Thymus (tissue), 11 donors: ENCODE measurements at regions not wholly inside any gene's neighbourhood (a gene's known extent, or its start where the extent isn't known, plus 50 kb on each side); places are given as distances from the start of the nearest gene placed in this dataset.
"Not testable (repeated sequence)": the region's sequence is repeated elsewhere in the genome, so short reads cannot be mapped to it uniquely, and the experiment has no call there.

Experiments used
- DNase-seq, 9 donors: peaks; one replicate each; pipeline ENCODE4 v3.0.0-alpha.2; 2013; ENCODE audit warnings: low spot score in 9 of 9, low read depth in 6 of 9, missing footprints in 1 of 9
- H3K27ac ChIP-seq, 2 donors: one replicate each; pipeline ENCODE4 v1.5.1; 2013; ENCODE audit warnings: control low read depth in 1 of 2, low read depth in 1 of 2, low read length in 1 of 2, mild to moderate bottlenecking in 1 of 2, moderate library complexity in 1 of 2
- H3K27me3 ChIP-seq, 2 donors: one replicate each; pipeline ENCODE4 v1.5.1; 2013; ENCODE audit warnings: low read length in 1 of 2; ENCODE audit not compliant: control insufficient read depth in 2 of 2, insufficient read depth in 1 of 2
- H3K36me3 ChIP-seq, 2 donors: one replicate each; pipeline ENCODE4 v1.5.1; 2013; ENCODE audit warnings: low read length in 1 of 2, mild to moderate bottlenecking in 1 of 2, moderate library complexity in 1 of 2; ENCODE audit not compliant: control insufficient read depth in 2 of 2, insufficient read depth in 2 of 2
- H3K4me1 ChIP-seq, 2 donors: one replicate each; pipeline ENCODE4 v1.5.1; 2013; ENCODE audit warnings: low read length in 2 of 2; ENCODE audit not compliant: control insufficient read depth in 2 of 2, insufficient read depth in 2 of 2
- H3K4me3 ChIP-seq, 2 donors: one replicate each; pipeline ENCODE4 v1.5.1; 2013; ENCODE audit warnings: low read length in 2 of 2, control low read depth in 1 of 2, mild to moderate bottlenecking in 1 of 2
- H3K9me3 ChIP-seq, 2 donors: one replicate each; pipeline ENCODE4 v1.5.1; 2013; ENCODE audit warnings: low read length in 1 of 2, mild to moderate bottlenecking in 1 of 2; ENCODE audit not compliant: control insufficient read depth in 2 of 2, insufficient read depth in 1 of 2
- WGBS: extraction: QIAGEN DNeasy Blood & Tissue Kit; methylation state at CpG from one replicate; pipeline ENCODE4 v1.1.7; 2013; 5-methylcytosine and 5-hydroxymethylcytosine counted together
- donor health status: healthy.

DNA sequence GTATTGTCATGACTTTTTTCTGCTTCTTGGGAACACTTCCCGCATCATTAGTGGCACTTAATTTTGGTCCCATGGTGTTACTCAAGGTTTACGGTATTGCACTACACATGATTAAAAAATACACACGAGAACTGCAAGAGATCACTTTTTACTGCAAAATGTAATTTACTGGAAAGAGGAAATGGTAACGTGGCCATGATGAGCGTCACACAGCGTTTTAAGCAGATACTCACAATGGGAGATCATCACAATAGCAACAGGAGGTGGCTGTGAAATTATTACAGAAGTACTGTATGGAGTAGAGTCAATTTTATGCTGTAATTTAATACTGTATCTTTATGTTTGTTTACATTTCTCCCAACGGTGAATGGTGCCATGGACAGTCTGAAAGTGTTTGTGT is 1510.3 kb downstream of the AMY1C start:
- Histone ChIP-seq H3K36me3 (no peaks in the 10 kb centered on the region), H3K4me3 (no peak overlapping the region), H3K27ac (no peak overlapping the region), H3K4me1 (no peaks in the 10 kb centered on the region), H3K27me3 (no peaks in the 10 kb centered on the region), H3K9me3 (no peaks in the 10 kb centered on the region)
- DNase-seq, result no peak
- WGBS, result 91% methylated on average over 7 of the region's 7 CpGs

DNA sequence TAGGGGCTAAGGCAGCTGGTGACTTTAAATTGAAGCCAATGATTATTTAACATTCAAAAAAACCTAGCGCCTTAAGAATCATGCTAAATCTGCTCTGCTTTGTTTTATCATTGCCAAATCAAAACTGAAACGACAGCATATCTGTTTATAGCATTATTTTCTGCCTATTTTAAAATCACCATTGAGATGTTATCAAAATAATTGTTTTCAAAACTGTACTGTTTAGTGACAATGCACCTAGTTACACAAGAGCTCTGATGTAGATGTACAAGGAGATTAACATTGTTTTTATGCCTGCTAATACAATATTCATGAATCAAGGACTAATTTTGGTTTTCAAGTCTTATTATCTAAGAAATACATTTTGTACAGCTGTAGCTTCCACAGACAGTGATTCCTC is 1521.3 kb downstream of the AMY1C start:
- Histone ChIP-seq H3K36me3 (no peaks in the 10 kb centered on the region), H3K4me1 (no peaks in the 10 kb centered on the region), H3K9me3 (peaks cover 0 to 5% of the 10 kb centered on the region in 2 donors), H3K27me3 (no peaks in the 10 kb centered on the region), H3K4me3 (no peak overlapping the region), H3K27ac (no peak overlapping the region)
- WGBS, result 81% methylated on average over 2 of the region's 2 CpGs
- no peak for DNase-seq

DNA sequence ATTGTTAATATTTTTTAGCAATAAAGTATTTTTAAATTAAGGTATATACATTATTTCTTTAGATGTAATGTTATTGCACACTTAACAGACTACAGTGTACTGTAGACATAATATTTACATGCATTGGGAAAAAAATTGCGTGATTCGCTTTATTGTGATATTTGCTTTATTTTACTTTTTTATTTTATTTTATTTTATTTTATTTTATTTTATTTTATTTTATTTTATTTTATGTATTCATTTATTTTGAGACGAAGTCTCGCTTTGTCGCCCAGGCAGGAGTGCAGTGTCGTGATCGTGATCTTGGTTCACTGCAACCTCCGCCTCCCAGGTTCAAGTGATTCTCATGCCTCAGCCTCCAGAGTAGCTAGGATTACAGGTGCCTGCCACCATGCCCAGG is 1522.7 kb downstream of the AMY1C start:
- not testable (repeated sequence) for DNase-seq, H3K27ac ChIP-seq, H3K4me1 ChIP-seq, H3K4me3 ChIP-seq, H3K9me3 ChIP-seq, H3K27me3 ChIP-seq, H3K36me3 ChIP-seq
- 96% methylated on average over 8 of the region's 8 CpGs for WGBS

DNA sequence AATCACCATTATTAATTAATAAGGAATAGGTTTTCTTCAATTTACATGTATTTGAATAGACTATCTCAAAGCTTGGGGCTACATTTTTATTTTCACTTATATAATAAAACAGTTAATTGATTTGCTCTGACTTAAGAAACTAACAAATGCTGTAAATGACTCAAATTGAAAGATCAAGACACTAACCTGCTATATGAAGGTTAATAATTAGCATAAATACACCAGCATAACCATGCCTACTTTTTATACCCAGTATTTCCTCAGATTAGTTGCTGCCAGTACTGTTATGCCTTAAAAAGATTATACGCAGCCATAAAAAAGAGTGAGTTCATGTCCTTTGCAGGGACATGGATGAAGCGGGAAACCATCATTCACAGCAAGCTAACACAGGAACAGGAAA is 1545.1 kb downstream of the AMY1C start:
- H3K27ac ChIP-seq, result no peak overlapping the region
- no peak overlapping the region for H3K4me3 ChIP-seq
- WGBS, result 90% methylated on average over 2 of the region's 2 CpGs
- no peaks in the 10 kb centered on the region for H3K27me3 ChIP-seq
- no peaks in the 10 kb centered on the region for H3K9me3 ChIP-seq
- H3K36me3 ChIP-seq, result no peaks in the 10 kb centered on the region
- DNase-seq, result no peak
- H3K4me1 ChIP-seq, result no peaks in the 10 kb centered on the region

DNA sequence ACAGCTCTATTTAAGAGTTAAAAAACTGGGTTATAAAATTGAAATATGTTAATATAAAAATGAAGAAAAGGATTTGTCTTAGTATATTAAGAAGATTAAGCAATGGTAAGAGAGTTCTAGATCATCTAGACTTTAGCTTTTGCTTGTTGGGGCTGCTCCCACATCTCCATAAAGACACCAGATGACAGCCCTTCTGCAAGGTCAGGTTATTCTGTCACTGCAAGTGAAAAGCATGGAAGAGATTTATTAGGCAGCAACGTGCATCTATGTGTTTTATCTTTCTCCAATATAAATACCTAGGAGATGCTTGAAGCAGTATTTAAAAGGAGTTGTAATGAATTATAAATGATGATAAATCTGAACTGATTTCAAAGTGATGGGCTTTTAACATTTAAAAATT is 1560.4 kb downstream of the AMY1C start:
- WGBS, result 52% methylated on average over 1 of the region's 1 CpG
- Histone ChIP-seq H3K4me3 (no peak overlapping the region), H3K27me3 (no peaks in the 10 kb centered on the region)

DNA sequence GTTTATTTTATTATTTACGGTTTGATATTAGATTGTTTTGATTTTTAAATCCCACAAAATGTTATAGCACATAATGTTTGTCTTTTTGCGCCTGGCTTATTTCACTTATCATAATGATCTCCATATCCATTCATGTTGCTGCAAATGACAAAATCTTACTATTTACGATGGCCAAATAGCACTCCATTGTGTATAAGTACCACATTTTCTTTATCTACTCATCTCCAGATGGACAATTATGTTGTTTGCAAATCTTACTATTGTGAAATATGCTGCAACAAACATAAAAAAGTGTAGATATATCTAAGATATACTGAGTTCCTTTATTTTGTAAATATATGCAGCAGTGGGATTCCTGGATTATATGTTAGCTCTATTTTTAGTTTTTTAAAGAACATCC is 1568.3 kb downstream of the AMY1C start:
- Histone ChIP-seq H3K4me1 (no peaks in the 10 kb centered on the region), H3K36me3 (no peaks in the 10 kb centered on the region), H3K27me3 (no peaks in the 10 kb centered on the region), H3K4me3 (no peak overlapping the region), H3K27ac (no peak overlapping the region), H3K9me3 (no peaks in the 10 kb centered on the region)
- DNase-seq, result no peak
- WGBS, result 93% methylated on average over 3 of the region's 3 CpGs

More for the DNA sequence above, 1560.4 kb downstream of the AMY1C start:
- Histone ChIP-seq H3K4me1 (no peaks in the 10 kb centered on the region), H3K27ac (no peak overlapping the region), H3K9me3 (no peaks in the 10 kb centered on the region), H3K36me3 (no peaks in the 10 kb centered on the region)
- DNase-seq, result no peak

DNA sequence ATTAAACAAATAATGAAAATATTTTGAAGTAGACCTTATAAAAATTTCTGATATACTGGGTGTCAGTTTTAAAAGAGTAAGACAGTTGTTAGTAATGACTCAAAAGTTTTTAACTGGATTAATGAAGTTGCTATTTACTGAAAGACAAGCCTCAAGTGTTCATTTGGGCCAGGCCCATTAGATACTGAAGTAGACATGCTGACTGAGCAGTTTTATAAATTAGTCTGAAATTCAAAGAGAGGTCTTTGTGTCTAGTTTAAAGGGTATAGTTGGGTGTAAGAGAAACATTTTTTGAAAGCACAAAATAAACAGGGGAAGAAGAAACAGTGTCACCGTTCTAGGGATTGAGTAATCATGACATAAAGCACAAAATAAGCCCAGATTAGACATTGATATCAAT is 1577.2 kb downstream of the AMY1C start:
- Histone ChIP-seq H3K9me3 (peaks cover 0 to 7% of the 10 kb centered on the region in 2 donors), H3K4me3 (no peak overlapping the region), H3K27ac (no peak overlapping the region), H3K4me1 (no peaks in the 10 kb centered on the region), H3K27me3 (no peaks in the 10 kb centered on the region), H3K36me3 (no peaks in the 10 kb centered on the region)
- 87% methylated on average over 1 of the region's 1 CpG for WGBS
- no peak for DNase-seq

DNA sequence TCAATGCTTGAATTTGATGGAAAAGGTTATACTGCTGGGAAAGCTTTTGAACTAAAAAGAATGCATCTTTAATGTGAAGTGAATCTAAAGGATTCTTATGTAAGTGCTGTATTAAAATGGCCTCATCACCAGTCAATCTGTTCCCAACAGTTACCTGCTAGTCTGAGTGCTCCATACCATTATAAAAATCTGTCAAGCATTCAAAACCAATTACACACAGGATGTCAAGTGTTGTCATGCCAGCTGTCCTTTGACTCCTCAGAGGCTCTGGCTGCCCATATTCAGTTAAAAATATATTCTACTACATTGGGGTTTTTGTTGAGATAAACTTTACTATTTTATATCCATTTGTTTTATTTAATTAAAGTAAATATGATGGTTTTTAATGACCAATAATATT is 1587.7 kb downstream of the AMY1C start:
- Histone ChIP-seq H3K27me3 (no peaks in the 10 kb centered on the region), H3K4me3 (no peak overlapping the region), H3K27ac (no peak overlapping the region), H3K36me3 (no peaks in the 10 kb centered on the region), H3K9me3 (no peaks in the 10 kb centered on the region), H3K4me1 (no peaks in the 10 kb centered on the region)
- no peak for DNase-seq

DNA sequence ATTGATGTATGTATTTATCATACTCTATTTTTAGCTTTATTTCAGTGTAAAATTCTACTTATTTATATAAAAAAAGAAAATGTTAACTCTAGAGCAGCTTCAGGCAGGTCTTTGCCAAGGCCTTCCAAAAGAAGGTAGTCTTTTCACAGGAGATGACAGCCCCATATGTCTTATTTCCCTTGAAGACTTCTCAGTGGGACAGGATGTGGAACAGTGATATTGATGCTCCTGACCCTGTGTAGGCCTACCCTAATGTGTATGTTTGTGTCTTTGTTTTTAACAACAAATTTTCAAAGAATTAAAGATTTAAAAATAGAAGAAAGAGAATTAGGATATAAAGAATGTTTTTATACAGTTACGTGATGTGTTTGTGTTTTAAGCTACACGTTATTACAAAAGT is 1593.6 kb downstream of the AMY1C start:
- Histone ChIP-seq H3K36me3 (no peaks in the 10 kb centered on the region), H3K27ac (no peak overlapping the region), H3K4me1 (no peaks in the 10 kb centered on the region), H3K4me3 (no peak overlapping the region), H3K9me3 (no peaks in the 10 kb centered on the region), H3K27me3 (no peaks in the 10 kb centered on the region)
- 76% methylated on average over 2 of the region's 2 CpGs for WGBS
- no peak for DNase-seq

DNA sequence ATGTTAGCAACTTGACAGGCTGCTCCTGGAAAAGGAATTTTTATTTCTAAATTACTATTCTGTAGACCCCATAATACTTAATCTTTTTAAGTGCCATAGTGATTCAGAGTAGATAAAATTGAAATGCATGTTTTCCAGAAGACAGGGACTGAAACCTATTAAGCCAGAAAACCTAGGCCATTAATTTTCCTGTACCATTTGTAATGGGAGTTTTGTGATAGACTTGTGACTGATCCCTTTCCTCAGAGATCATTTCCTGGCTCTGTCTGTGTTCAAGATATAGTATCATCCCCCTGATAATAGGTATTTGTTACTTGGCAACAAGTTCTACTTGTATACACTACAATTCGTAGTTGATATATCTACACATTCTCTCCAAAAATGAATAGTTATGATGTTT is 1609.8 kb downstream of the AMY1C start:
- no peak overlapping the region for H3K4me3 ChIP-seq
- no peak overlapping the region for H3K27ac ChIP-seq
- 93% methylated on average over 1 of the region's 1 CpG for WGBS
- H3K27me3 ChIP-seq, result no peaks in the 10 kb centered on the region
- no peaks in the 10 kb centered on the region for H3K36me3 ChIP-seq
- H3K9me3 ChIP-seq, result no peaks in the 10 kb centered on the region
- H3K4me1 ChIP-seq, result no peaks in the 10 kb centered on the region
- no peak for DNase-seq
